DND-41 (cell line): ENCODE measurements at regions not wholly inside any gene's neighbourhood (a gene's known extent, or its start where the extent isn't known, plus 50 kb on each side); places are given as distances from the start of the nearest gene placed in this dataset.

ENCODE experiments used
- CTCF ChIP-seq: IDR thresholded peaks from 2 replicates; pipeline ENCODE4 v1.5.1; 2012; ENCODE audit warnings: borderline replicate concordance, low read length, moderate library complexity, mild to moderate bottlenecking; ENCODE audit not compliant: poor library complexity, severe bottlenecking; ENCODE audit errors: extremely low read depth
- EZH2 ChIP-seq: IDR thresholded peaks from 3 replicates; pipeline ENCODE4 v1.6.1; 2012; ENCODE audit warnings: borderline replicate concordance, low read depth, mild to moderate bottlenecking, moderate library complexity, low read length, inconsistent platforms; ENCODE audit not compliant: severe bottlenecking

- no peak for TF ChIP-seq CTCF
- TF ChIP-seq EZH2, result no peak
Measured at GRCh38 chr9:103837940-103838339, 256.2 kb upstream of the SMC2 start.
